Islet precursor cell (in vitro differentiated cells): ENCODE measurements at regions not wholly inside any gene's neighbourhood (a gene's known extent, or its start where the extent isn't known, plus 50 kb on each side); places are given as distances from the start of the nearest gene placed in this dataset.
A peak's percentile ranks its signal among the peaks of the same experiment; 100 is the strongest.

ENCODE experiments used
- DNase-seq: peaks from one replicate; pipeline ENCODE4 v3.0.0-alpha.2; 2018

- no peak for DNase-seq
Observed at GRCh38 chr12:93944911-93945310, 203.5 kb upstream of the PLXNC1 start.

DNA sequence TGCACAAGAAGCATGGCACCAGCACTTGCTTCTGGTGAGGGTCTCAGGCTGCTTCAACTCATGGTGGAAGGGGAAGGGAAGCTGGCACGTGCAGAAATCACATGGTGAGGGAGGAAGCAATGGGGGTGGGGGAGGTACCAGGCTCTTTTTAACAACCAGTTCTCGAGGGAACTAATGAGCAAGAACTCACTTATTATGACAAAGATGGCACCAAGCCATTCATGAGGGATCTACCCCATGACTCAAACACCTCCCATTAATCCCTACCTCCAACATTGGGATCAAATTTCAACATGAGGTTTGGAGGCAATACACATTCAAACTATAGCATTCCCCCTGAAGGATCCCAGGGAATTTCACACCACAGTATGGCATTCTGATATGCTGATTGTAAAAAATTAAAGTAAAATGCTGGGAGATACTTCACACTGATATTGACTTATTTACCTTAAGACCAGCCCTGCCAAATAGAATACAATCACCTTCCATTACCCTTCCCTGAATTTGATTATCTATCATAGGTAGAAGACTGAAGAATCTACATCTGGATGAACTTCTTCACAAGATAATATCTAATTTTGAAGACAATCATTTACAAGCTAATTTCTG, 201.7 kb upstream of the PLXNC1 start:
- DNase-seq = no peak

DNA sequence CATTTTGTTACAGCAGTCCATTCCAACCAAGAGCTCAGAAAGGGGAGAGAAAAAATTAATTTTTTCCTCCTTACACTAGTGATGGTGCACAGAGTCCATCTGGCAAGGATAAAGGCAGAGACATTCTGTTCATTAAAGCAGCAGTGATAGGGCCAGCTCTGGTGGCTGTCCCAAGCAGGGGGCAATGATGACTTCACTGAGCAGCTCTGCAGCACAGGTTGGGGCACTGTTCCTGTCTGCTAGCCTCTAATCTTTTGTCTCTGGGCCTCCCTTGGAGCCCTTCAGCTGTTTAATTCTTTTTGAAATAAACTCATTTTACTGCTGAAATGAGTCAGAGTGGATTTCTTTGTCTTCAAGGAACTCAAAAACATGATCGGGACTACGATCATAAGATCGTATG, 200.9 kb upstream of the PLXNC1 start:
- DNase-seq = no peak

DNA sequence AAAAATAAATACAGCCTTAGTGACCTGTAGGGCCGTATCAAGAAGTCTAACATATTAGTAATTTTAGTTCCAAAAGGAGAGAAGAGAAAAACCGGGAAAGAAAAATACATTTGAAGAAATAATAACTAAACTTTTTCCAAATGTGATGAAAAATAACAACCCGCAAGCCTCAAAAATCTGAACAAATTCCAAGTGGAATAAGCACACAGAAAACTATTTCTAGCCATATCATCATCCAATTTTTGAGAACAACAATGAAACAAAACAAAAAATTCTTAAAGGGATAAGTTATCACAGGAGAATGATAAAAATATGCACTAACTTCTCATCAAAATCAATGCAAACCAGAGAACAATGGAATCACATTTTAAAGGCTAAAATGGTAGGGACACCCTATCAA, 198.1 kb upstream of the PLXNC1 start:
- no peak for DNase-seq

- no peak for DNase-seq
Observed at GRCh38 chr12:93954166-93955112, 193.9 kb upstream of the PLXNC1 start.

GRCh38 chr12:93956551-93956950, 191.8 kb upstream of the PLXNC1 start:
- no peak for DNase-seq

DNA sequence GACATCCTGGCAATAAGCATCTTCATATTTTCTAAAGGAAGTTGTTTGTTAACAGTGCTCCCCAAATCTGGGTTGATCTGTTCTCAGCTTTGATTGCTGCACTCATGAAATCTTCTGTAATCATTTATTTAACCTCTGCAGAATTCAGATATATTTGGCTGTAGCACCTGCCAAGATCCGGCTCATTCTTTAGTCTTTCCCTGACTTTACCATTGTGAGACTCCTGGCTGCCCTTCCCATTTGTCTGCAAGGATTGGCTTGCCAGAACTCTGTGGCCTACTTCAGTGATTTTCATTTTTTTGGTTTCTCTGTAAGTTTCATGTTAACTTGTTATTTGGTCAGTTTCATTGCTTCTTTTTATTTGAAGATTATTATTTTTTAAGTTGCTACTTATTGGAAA, 191.2 kb upstream of the PLXNC1 start:
- no peak for DNase-seq

DNA sequence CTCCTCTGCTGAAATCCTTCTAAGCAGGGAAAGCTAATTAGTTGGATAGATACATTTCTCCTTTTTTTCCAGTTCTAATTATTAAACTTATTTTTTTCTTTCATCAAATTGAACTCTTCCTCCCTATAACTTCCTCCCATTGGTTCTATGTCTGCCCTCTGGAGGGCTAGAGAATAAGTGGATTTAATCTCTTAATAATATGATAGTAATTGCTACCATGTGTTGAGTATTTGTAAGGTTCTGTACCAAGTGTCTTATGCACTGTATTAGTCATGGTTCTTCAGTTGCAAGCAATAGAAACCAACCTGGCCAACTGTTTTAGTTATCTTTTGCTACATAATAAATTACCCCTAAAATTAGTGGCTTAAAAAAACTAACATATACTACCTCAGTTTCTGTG, 190.5 kb upstream of the PLXNC1 start:
- no peak for DNase-seq

DNA sequence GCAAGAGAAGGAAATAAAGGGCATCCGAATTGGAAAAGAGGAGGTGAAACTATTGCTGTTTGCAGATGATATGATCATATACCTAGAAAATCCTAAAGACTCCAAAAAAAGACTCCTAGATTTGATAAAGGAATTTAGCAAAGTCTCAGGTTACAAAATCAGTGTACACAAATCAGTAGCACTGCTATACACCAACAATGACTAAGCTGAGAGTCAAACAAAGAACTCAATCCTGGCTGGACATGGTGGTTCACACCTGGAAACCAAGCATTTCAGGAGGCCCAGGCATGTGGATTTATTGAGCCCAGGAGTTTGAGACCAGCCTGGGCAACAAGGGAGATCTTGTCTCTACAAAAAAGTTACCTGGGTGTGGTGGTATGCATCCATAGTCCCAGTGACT, 188.7 kb upstream of the PLXNC1 start:
- no peak for DNase-seq

- no peak for DNase-seq
Observed at GRCh38 chr12:93960521-93960920, 187.9 kb upstream of the PLXNC1 start.

GRCh38 chr12:93962336-93962735, 186.0 kb upstream of the PLXNC1 start:
- DNase-seq = no peak

- DNase-seq = no peak
Observed at GRCh38 chr12:93964936-93965335, 183.4 kb upstream of the PLXNC1 start.

DNA sequence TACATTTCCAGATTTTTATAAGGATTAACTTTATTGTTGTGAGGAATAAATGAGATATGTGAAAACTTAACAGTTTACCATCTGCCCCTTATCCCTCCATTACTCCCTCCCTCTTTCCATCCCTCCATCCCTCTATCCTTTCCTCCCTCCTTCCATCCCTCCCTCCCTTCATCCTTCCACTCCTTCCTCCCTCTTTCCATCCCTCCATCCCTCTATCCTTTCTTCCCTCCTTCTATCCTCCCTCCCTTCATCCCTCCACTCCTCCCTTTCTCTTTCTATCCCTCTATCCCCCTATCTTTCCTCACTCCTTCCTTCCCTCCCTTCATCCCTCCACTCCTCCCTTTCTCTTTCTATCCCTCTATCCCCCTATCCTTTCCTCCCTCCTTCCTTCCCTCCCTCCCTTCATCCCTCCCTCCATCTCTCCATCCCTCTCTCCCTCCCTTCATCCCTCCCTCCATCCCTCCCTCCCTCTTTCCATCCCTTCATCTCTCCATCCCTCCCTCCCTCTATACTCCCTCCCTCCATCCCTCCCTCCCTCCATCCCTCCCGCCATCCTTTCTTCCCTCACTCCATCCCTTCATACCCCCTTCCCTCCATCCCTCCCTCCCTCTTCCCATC, 181.8 kb upstream of the PLXNC1 start:
- no peak for DNase-seq

GRCh38 chr12:93967454-93967853, 180.9 kb upstream of the PLXNC1 start:
- no peak for DNase-seq

- DNase-seq = no peak
Observed at GRCh38 chr12:93968536-93969285, 179.7 kb upstream of the PLXNC1 start.

- DNase-seq = peak; percentile 71
Observed at GRCh38 chr12:93970900-93971688, 177.3 kb upstream of the PLXNC1 start.

DNA sequence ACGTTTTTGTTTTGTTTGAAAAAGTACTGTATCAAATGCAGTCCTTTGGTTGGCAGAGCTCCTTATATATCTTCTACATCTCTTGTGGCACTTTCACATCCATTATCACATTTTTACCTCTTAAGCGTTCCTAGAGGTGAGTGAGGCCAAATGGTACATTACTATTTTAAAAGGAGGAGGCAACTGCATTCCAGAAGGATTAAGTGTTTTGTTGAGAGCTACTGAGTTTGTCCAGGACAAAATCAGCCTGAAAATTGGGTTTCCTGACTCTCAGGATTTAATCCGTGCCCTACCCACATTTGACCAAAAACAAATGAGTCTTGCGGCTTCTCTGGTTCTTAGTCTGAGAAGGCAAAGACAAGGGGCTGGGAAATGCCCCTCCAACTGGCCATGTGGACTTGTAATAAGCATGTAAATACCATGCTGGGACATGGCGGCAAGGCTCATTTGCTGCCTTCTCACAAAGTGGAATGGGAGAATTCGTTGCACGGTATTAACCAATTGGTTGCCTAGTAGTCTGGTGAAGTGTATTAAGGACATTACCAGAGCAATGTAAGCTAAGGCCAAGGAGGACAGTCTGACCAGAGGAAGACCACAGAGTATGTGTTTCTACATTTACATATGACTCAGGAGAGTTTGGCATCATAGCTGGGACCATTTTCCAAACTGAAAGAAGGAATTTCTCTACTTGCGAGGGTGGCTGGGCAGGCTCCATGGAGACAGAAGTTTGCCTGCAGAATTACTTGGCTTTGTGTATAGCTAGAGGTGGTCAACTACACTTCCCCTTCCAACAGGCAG, 175.8 kb upstream of the PLXNC1 start:
- no peak for DNase-seq

GRCh38 chr12:93974252-93974651, 174.1 kb upstream of the PLXNC1 start:
- no peak for DNase-seq

DNA sequence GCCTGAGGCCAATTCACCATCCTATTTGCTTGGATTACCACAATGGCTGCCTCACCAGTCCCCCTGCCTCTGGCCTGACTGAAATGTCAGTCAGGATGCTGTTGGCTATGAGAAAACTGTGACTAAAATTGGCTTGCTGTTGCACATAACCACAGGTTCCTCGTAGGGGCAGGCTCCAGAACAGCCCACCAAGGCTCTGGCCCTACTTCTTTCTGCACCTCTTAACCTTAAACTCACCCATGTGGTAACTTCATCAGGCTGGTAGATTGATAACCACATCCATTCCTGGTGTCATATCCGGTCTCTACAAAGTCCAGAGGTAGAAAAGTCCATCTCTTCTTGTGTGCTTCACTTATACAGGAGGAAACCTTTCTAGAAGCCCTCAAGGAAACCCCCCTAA, 172.4 kb upstream of the PLXNC1 start:
- DNase-seq = no peak

GRCh38 chr12:93977081-93977480, 171.3 kb upstream of the PLXNC1 start:
- DNase-seq = no peak

GRCh38 chr12:93978553-93978952, 169.8 kb upstream of the PLXNC1 start:
- DNase-seq = peak; percentile 78

GRCh38 chr12:93979189-93979588, 169.2 kb upstream of the PLXNC1 start:
- DNase-seq = no peak
